ENCODE measurements at regions not wholly inside any gene's neighbourhood (a gene's known extent, or its start where the extent isn't known, plus 50 kb on each side); places are given as distances from the start of the nearest gene placed in this dataset.

DNA sequence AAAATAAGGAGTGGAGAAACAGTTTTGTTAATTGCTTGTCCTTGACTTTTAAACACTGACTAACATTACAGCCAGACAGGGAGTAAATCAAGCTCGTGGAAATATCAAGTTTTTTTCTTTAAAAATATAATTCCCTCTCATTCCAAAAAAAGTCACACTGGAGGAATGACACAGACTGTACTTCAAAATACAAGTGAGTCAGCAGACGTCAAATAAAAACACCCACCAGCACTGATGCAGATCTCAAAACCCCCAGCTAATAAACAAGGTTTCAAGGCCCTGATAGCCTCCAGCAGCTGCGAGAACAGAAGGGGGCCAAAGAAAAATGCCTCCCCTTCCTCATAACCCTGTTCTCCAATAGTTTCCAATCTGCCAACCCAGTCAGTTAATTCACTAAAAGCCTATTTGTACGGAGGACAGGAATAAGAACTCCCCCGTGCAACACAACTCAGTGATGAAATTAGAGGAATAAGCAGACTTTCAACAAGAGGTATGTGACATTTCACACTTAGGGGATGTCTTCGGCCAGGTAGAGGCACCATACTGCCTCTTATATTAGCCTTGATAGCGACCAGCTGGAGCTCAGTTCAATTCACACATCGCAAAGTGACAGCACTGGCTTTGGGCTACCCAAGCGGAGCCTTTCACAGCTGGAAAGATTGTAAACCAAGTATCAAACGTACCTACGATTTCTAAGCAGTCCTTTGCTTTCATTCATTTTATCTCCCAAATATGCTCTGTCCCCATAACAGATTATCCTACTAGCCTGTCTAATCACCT lies 561.0 kb upstream of the KLF12 start:
- Histone ChIP-seq H3K27ac (ENCODE audit: low read depth, low read length) (peak overlapping the region; percentile 13), H3K56ac (ENCODE audit: low read length) (no peak overlapping the region), H3K4me1 (ENCODE audit: control insufficient read depth, low read depth, low read length) (peaks cover 3% of the 10 kb centered on the region), H3K4me2 (ENCODE audit: low read length) (no peak overlapping the region), H3K4me3 (ENCODE audit: low read length) (no peak overlapping the region), H3K36me3 (ENCODE audit: control insufficient read depth, insufficient read depth, low read length) (no peaks in the 10 kb centered on the region), H2BK5ac (ENCODE audit: low read length) (no peak overlapping the region), H4K8ac (ENCODE audit: low read depth, low read length) (no peak overlapping the region), H3K27me3 (ENCODE audit: insufficient read depth, low read length, poor library complexity) (no peaks in the 10 kb centered on the region), H4K5ac (ENCODE audit: low read length) (no peak overlapping the region), H3K79me1 (ENCODE audit: low read length) (no peaks in the 10 kb centered on the region), H2BK15ac (replicated peaks; ENCODE audit: low read depth) (no peak overlapping the region), H3K18ac (ENCODE audit: low read length) (no peak overlapping the region), H3K23ac (ENCODE audit: low read length) (no peak overlapping the region), H3K9ac (ENCODE audit: low read length) (no peak overlapping the region), H3K4ac (ENCODE audit: low read depth, low read length) (peak overlapping the region; percentile 36), H2BK120ac (ENCODE audit: low read depth, low read length) (no peak overlapping the region), H2AK5ac (ENCODE audit: low read length) (no peak overlapping the region), H3K79me2 (ENCODE audit: control insufficient read depth, insufficient read depth, low read length) (no peaks in the 10 kb centered on the region)
- DNase-seq = peak; percentile 86
- no CpG with 5 or more reads among the region's 11 CpGs for WGBS (ENCODE audit: extremely low coverage, insufficient coverage, low lambda C conversion rate)

DNA sequence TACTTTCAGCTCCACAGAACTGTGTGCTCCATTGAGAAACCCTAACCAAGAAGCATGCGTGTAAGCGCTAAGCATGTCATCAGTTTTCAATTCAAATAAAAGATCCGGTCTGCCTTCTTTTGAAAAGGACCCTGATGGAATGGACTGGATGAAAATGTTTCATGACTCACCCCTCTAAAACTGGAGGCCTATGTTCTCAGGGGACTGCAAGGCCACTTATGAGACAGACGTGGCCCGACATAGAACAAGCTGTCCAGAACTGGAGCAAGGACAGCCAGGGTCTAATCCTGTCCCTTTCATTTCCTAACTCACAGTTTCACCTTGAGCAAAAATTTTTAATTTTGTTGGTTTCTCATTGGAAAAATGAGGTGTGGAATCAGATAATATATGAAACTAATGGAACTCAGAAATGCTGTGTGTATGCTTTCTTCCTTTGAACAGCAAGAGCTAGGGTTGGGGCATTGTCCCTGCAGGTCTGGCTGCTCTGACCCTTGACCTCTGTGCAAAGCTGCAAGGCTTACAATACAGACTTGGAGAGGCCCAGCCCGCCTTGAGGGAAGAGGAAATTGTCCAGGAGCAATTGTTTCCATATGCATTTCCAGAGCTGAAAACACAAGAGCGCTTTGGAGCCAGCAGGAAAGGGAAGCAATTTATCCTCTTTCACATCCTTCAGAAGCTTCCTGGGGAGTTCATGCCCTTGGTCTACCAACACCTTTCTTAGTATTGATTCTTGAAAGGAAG lies 553.4 kb upstream of the KLF12 start:
- Histone ChIP-seq H2BK15ac (replicated peaks; ENCODE audit: low read depth) (no peak overlapping the region), H3K23ac (ENCODE audit: low read length) (no peak overlapping the region), H3K9ac (ENCODE audit: low read length) (no peak overlapping the region), H3K4me3 (ENCODE audit: low read length) (no peak overlapping the region), H3K79me1 (ENCODE audit: low read length) (no peaks in the 10 kb centered on the region), H3K27ac (ENCODE audit: low read depth, low read length) (no peak overlapping the region), H3K4me2 (ENCODE audit: low read length) (no peak overlapping the region), H2BK5ac (ENCODE audit: low read length) (no peak overlapping the region), H3K27me3 (ENCODE audit: insufficient read depth, low read length, poor library complexity) (no peaks in the 10 kb centered on the region), H4K8ac (ENCODE audit: low read depth, low read length) (no peak overlapping the region), H3K56ac (ENCODE audit: low read length) (no peak overlapping the region), H2BK120ac (ENCODE audit: low read depth, low read length) (no peak overlapping the region), H3K36me3 (ENCODE audit: control insufficient read depth, insufficient read depth, low read length) (no peaks in the 10 kb centered on the region), H3K18ac (ENCODE audit: low read length) (no peak overlapping the region), H3K4me1 (ENCODE audit: control insufficient read depth, low read depth, low read length) (no peaks in the 10 kb centered on the region), H4K5ac (ENCODE audit: low read length) (no peak overlapping the region), H3K4ac (ENCODE audit: low read depth, low read length) (no peak overlapping the region), H2AK5ac (ENCODE audit: low read length) (no peak overlapping the region), H3K79me2 (ENCODE audit: control insufficient read depth, insufficient read depth, low read length) (no peaks in the 10 kb centered on the region)
- DNase-seq = no peak
- no CpG with 5 or more reads among the region's 7 CpGs for WGBS (ENCODE audit: extremely low coverage, insufficient coverage, low lambda C conversion rate)

DNA sequence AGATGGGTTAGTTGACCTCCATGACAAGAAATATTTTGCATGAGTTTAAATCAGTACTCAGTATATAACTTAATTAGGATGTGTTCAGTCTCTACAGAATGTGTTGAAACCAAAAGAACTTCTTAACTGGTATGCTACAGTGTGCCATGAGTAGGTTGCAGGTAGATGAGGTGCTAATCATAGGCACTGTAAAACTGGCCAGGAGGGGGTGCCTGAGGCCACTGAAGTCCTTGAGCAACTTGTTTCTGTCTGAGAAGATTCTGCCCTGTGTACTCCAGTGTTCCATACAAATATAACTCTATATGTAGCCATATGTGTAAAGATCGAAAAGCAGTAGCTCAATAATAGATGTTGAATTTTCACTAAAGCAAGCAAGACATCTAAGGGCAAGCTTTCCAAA lies 549.2 kb upstream of the KLF12 start:
- no peaks in the 10 kb centered on the region for H3K4me1 ChIP-seq (ENCODE audit: control insufficient read depth, low read depth, low read length)
- H4K5ac ChIP-seq (ENCODE audit: low read length) = no peak overlapping the region
- H3K79me2 ChIP-seq (ENCODE audit: control insufficient read depth, insufficient read depth, low read length) = no peaks in the 10 kb centered on the region
- no peak overlapping the region for H2BK120ac ChIP-seq (ENCODE audit: low read depth, low read length)
- H2AK5ac ChIP-seq (ENCODE audit: low read length) = no peak overlapping the region
- H4K8ac ChIP-seq (ENCODE audit: low read depth, low read length) = no peak overlapping the region
- H2BK5ac ChIP-seq (ENCODE audit: low read length) = no peak overlapping the region
- peak; percentile 19 for DNase-seq
- H2BK15ac ChIP-seq (replicated peaks; ENCODE audit: low read depth) = no peak overlapping the region
- no peak overlapping the region for H3K4me3 ChIP-seq (ENCODE audit: low read length)
- H3K79me1 ChIP-seq (ENCODE audit: low read length) = no peaks in the 10 kb centered on the region
- no peaks in the 10 kb centered on the region for H3K27me3 ChIP-seq (ENCODE audit: insufficient read depth, low read length, poor library complexity)
- H3K27ac ChIP-seq (ENCODE audit: low read depth, low read length) = no peak overlapping the region
- H3K4me2 ChIP-seq (ENCODE audit: low read length) = no peak overlapping the region
- no peak overlapping the region for H3K9ac ChIP-seq (ENCODE audit: low read length)
- WGBS (ENCODE audit: extremely low coverage, insufficient coverage, low lambda C conversion rate) = no CpG with 5 or more reads among the region's 1 CpG
- H3K36me3 ChIP-seq (ENCODE audit: control insufficient read depth, insufficient read depth, low read length) = no peaks in the 10 kb centered on the region
- no peak overlapping the region for H3K23ac ChIP-seq (ENCODE audit: low read length)
- no peak overlapping the region for H3K56ac ChIP-seq (ENCODE audit: low read length)
- no peak overlapping the region for H3K18ac ChIP-seq (ENCODE audit: low read length)
- no peak overlapping the region for H3K4ac ChIP-seq (ENCODE audit: low read depth, low read length)

DNA sequence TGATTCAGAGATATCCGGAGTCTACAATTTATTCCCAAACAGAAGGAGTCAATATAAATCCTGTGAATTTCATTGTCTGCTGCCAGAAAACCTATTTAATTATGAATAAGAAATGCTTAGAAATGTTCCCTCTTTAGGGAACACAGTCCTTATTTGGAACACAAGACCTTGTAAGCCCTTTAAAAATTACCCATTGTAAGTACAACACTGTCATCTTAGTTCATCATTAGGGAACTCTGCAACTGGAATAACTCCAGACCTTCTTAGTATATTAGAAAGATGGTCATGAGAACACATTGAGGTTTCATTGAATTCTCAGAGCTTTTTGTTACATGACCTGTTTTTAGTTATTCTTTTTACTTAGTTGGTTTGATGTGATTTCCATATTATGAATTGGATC lies 548.5 kb upstream of the KLF12 start:
- no peaks in the 10 kb centered on the region for H3K79me1 ChIP-seq (ENCODE audit: low read length)
- H3K4me3 ChIP-seq (ENCODE audit: low read length) = no peak overlapping the region
- WGBS (ENCODE audit: extremely low coverage, insufficient coverage, low lambda C conversion rate) = no CpG with 5 or more reads among the region's 1 CpG
- no peak overlapping the region for H4K5ac ChIP-seq (ENCODE audit: low read length)
- no peak overlapping the region for H2BK120ac ChIP-seq (ENCODE audit: low read depth, low read length)
- no peak overlapping the region for H2AK5ac ChIP-seq (ENCODE audit: low read length)
- H3K4me2 ChIP-seq (ENCODE audit: low read length) = no peak overlapping the region
- no peak overlapping the region for H3K27ac ChIP-seq (ENCODE audit: low read depth, low read length)
- no peak for DNase-seq
- no peak overlapping the region for H2BK15ac ChIP-seq (replicated peaks; ENCODE audit: low read depth)
- no peak overlapping the region for H3K18ac ChIP-seq (ENCODE audit: low read length)
- H3K23ac ChIP-seq (ENCODE audit: low read length) = no peak overlapping the region
- no peaks in the 10 kb centered on the region for H3K36me3 ChIP-seq (ENCODE audit: control insufficient read depth, insufficient read depth, low read length)
- H4K8ac ChIP-seq (ENCODE audit: low read depth, low read length) = no peak overlapping the region
- no peaks in the 10 kb centered on the region for H3K79me2 ChIP-seq (ENCODE audit: control insufficient read depth, insufficient read depth, low read length)
- H3K27me3 ChIP-seq (ENCODE audit: insufficient read depth, low read length, poor library complexity) = no peaks in the 10 kb centered on the region
- H3K4ac ChIP-seq (ENCODE audit: low read depth, low read length) = no peak overlapping the region
- no peak overlapping the region for H3K9ac ChIP-seq (ENCODE audit: low read length)
- no peak overlapping the region for H3K56ac ChIP-seq (ENCODE audit: low read length)
- no peak overlapping the region for H2BK5ac ChIP-seq (ENCODE audit: low read length)
- no peaks in the 10 kb centered on the region for H3K4me1 ChIP-seq (ENCODE audit: control insufficient read depth, low read depth, low read length)

DNA sequence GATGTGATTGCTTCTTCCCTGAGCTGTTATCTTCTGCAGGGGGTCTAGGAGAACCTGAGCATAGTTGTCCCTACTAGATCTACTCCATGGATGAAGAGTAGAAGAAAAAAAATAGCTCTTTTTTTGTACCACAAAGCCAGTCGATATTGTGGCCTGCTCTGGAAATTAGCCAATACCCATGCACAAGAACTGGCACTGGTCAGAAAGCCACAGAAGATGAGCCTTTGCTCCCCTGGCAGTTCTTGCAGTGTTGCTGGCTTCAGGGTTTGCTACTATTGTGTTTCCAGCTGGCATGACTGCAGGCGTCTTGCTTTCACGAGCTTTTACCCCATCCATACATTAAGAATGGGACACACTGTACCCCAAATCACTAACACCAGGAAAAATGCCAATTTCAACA lies 547.7 kb upstream of the KLF12 start:
- no CpG with 5 or more reads among the region's 3 CpGs for WGBS (ENCODE audit: extremely low coverage, insufficient coverage, low lambda C conversion rate)
- H3K18ac ChIP-seq (ENCODE audit: low read length) = no peak overlapping the region
- H3K36me3 ChIP-seq (ENCODE audit: control insufficient read depth, insufficient read depth, low read length) = no peaks in the 10 kb centered on the region
- no peak for DNase-seq
- H2BK120ac ChIP-seq (ENCODE audit: low read depth, low read length) = no peak overlapping the region
- no peak overlapping the region for H3K4me2 ChIP-seq (ENCODE audit: low read length)
- H4K8ac ChIP-seq (ENCODE audit: low read depth, low read length) = no peak overlapping the region
- no peak overlapping the region for H3K56ac ChIP-seq (ENCODE audit: low read length)
- no peaks in the 10 kb centered on the region for H3K79me1 ChIP-seq (ENCODE audit: low read length)
- no peaks in the 10 kb centered on the region for H3K79me2 ChIP-seq (ENCODE audit: control insufficient read depth, insufficient read depth, low read length)
- no peak overlapping the region for H2BK5ac ChIP-seq (ENCODE audit: low read length)
- H3K4ac ChIP-seq (ENCODE audit: low read depth, low read length) = no peak overlapping the region
- no peak overlapping the region for H3K9ac ChIP-seq (ENCODE audit: low read length)
- H2AK5ac ChIP-seq (ENCODE audit: low read length) = no peak overlapping the region
- H2BK15ac ChIP-seq (replicated peaks; ENCODE audit: low read depth) = no peak overlapping the region
- no peak overlapping the region for H4K5ac ChIP-seq (ENCODE audit: low read length)
- no peak overlapping the region for H3K23ac ChIP-seq (ENCODE audit: low read length)
- H3K4me3 ChIP-seq (ENCODE audit: low read length) = no peak overlapping the region
- no peaks in the 10 kb centered on the region for H3K27me3 ChIP-seq (ENCODE audit: insufficient read depth, low read length, poor library complexity)
- no peak overlapping the region for H3K27ac ChIP-seq (ENCODE audit: low read depth, low read length)
- no peaks in the 10 kb centered on the region for H3K4me1 ChIP-seq (ENCODE audit: control insufficient read depth, low read depth, low read length)
